ENCODE measurements at regions not wholly inside any gene's neighbourhood (a gene's known extent, or its start where the extent isn't known, plus 50 kb on each side); places are given as distances from the start of the nearest gene placed in this dataset.

- no peak for DNase-seq (ENCODE audit: low read depth)
Measured at GRCh38 chr2:162964513-162964912, 125.9 kb upstream of the KCNH7 start.

- no peak for DNase-seq (ENCODE audit: low read depth)
Measured at GRCh38 chr2:162963156-162963555, 124.6 kb upstream of the KCNH7 start.

GRCh38 chr2:162945785-162946184 is 107.2 kb upstream of the KCNH7 start:
- no peak for DNase-seq (ENCODE audit: low read depth)

- DNase-seq (ENCODE audit: low read depth) = no peak
Measured at GRCh38 chr2:162938387-162938786, 99.8 kb upstream of the KCNH7 start.

GRCh38 chr2:162934191-162934590 is 95.6 kb upstream of the KCNH7 start:
- DNase-seq (ENCODE audit: low read depth) = no peak

GRCh38 chr2:162932416-162932815 is 93.8 kb upstream of the KCNH7 start:
- no peak for DNase-seq (ENCODE audit: low read depth)

GRCh38 chr2:162929571-162929970 is 91.0 kb upstream of the KCNH7 start:
- DNase-seq (ENCODE audit: low read depth) = peak; percentile 73

GRCh38 chr2:162928356-162928755 is 89.8 kb upstream of the KCNH7 start:
- DNase-seq (ENCODE audit: low read depth) = no peak

GRCh38 chr2:162926907-162927306 is 88.3 kb upstream of the KCNH7 start:
- peak; percentile 27 for DNase-seq (ENCODE audit: low read depth)

GRCh38 chr2:162926501-162926900 is 87.9 kb upstream of the KCNH7 start:
- peak; percentile 76 for DNase-seq (ENCODE audit: low read depth)

GRCh38 chr2:162925595-162925994 is 87.0 kb upstream of the KCNH7 start:
- DNase-seq (ENCODE audit: low read depth) = no peak

GRCh38 chr2:162919111-162919510 is 80.5 kb upstream of the KCNH7 start:
- peak; percentile 22 for DNase-seq (ENCODE audit: low read depth)

- DNase-seq (ENCODE audit: low read depth) = no peak
Measured at GRCh38 chr2:162917626-162918025, 79.1 kb upstream of the KCNH7 start.

- DNase-seq (ENCODE audit: low read depth) = no peak
Measured at GRCh38 chr2:162916286-162916801, 77.8 kb upstream of the KCNH7 start.

- DNase-seq (ENCODE audit: low read depth) = no peak
Measured at GRCh38 chr2:162915858-162916257, 77.3 kb upstream of the KCNH7 start.

GRCh38 chr2:162914161-162914560 is 75.6 kb upstream of the KCNH7 start:
- no peak for DNase-seq (ENCODE audit: low read depth)

- DNase-seq (ENCODE audit: low read depth) = no peak
Measured at GRCh38 chr2:162912787-162913186, 74.2 kb upstream of the KCNH7 start.

GRCh38 chr2:162908567-162908966 is 70.0 kb upstream of the KCNH7 start:
- DNase-seq (ENCODE audit: low read depth) = no peak

- DNase-seq (ENCODE audit: low read depth) = peak; percentile 53
Measured at GRCh38 chr2:162890690-162891311, 52.2 kb upstream of the KCNH7 start.

GRCh38 chr2:162888652-162889051 is 50.1 kb upstream of the KCNH7 start:
- DNase-seq (ENCODE audit: low read depth) = no peak
